Fibroblast of villous mesenchyme (primary cell): ENCODE measurements at regions not wholly inside any gene's neighbourhood (a gene's known extent, or its start where the extent isn't known, plus 50 kb on each side); places are given as distances from the start of the nearest gene placed in this dataset.

Experiments used
- DNase-seq: peaks from one replicate; pipeline ENCODE4 v3.0.0-alpha.2; 2010; ENCODE audit warnings: low read depth
- H3K4me3 ChIP-seq: 2 replicates; pipeline ENCODE4 v1.5.1; 2011; ENCODE audit warnings: low read depth, mild to moderate bottlenecking, low read length
- CTCF ChIP-seq: IDR thresholded peaks from 2 replicates; pipeline ENCODE4 v1.5.1; 2012; ENCODE audit warnings: low read depth, mild to moderate bottlenecking, low read length; ENCODE audit not compliant: insufficient read depth

DNA sequence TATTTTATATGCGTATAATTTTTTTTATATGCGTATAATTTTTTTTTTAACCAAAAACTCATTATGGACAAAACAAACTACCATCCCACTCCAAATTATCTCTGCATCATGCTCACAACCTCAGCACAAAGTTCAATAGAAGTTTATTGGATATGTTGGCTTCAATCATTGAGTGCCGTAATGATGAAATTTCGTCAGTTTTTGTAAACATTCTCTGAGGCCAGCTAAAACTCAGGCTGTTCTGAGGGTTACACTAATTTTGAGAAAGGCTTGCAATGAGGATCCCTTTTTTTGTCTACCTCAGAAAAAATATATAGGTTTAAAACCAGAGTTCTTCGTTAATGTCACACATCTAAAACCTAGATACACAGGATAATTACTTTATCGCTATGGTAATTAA is 1253.2 kb downstream of the EFNA5 start:
- no peak for TF ChIP-seq CTCF
- no peak for DNase-seq
- H3K4me3 ChIP-seq = no peak overlapping the region

GRCh38 chr5:106417163-106417562 is 1253.6 kb downstream of the EFNA5 start:
- no peak overlapping the region for H3K4me3 ChIP-seq
- no peak for TF ChIP-seq CTCF

DNA sequence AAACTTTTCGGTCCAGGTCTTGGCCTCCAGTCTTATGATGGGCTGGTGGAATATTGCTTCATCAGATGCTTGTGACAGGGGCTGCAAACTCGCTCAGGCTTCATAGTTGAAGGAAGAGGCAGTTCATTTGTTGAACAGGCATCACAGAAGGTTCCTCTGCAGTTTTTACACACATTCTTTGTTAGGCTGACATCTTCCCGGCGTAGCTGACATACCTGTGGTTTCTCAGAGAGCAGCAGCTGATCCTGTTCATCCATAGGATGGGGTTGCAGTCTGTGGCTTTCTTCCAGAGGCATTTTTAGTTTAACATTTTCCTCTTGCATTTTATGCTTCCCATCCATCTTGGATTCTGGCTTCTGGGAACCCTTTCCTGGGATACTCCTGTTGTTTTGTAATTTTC is 1255.2 kb downstream of the EFNA5 start:
- peak; percentile 58 for DNase-seq
- TF ChIP-seq CTCF = no peak
- H3K4me3 ChIP-seq = no peak overlapping the region

More at GRCh38 chr5:106417163-106417562, 1253.6 kb downstream of the EFNA5 start:
- DNase-seq = no peak

DNA sequence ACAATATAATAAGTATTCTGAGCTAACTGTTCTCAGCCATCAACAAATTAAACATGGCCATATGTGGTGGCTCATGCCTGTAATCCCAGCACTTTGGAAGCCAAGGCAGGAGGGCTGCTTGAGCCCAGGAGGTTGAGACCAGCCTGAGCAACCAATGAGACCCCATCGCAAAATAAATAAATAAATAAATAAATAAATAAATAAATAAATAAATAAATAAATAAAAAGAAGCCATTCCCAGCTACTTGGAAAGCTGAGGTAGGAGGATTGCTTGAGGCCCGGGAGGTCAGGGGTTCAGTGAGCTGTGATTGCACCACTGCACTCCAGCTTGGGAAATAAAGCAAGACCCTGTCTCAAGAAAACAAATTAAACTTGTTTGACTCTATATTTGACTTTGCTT is 1256.4 kb downstream of the EFNA5 start:
- DNase-seq = no peak
- no peak for TF ChIP-seq CTCF
- no peak overlapping the region for H3K4me3 ChIP-seq

DNA sequence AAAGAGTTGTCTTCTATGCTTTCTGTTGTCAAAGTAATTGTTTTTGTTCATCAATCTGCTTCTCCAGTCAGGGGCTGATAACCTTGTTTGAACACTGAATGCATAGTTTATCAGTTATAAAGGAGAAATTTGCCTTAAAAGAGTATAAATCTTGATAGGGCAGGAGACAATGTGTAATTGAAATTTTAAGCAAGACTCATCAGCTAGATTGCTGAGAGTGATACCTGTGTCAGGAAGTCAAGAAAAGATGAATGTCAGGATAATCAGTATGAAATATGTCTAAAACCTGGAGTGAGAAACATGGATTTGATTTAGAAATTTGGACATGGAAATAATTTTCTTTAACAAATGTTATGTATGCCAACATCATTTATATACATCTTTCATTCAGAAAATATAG is 1258.1 kb downstream of the EFNA5 start:
- no peak for DNase-seq
- TF ChIP-seq CTCF = no peak
- no peak overlapping the region for H3K4me3 ChIP-seq

DNA sequence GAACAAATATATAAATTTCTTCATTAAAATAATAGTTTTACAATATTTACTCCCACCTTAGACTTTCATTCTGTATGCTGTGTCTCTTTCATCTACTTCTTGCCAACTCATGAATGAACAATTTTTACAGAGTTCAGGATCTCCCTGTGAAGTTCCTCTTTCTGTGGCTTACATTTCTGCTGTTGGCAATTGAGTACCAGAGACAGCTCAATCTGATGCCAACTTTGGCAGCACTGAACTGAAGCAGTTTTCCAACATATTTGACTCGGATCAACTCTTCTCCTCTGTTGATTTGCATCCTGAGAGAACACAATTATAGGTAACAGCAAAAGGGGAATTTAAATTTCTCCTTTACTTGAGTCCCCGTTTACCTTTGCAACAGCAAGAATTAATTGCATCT is 1262.2 kb downstream of the EFNA5 start:
- no peak overlapping the region for H3K4me3 ChIP-seq
- no peak for TF ChIP-seq CTCF
- DNase-seq = no peak

DNA sequence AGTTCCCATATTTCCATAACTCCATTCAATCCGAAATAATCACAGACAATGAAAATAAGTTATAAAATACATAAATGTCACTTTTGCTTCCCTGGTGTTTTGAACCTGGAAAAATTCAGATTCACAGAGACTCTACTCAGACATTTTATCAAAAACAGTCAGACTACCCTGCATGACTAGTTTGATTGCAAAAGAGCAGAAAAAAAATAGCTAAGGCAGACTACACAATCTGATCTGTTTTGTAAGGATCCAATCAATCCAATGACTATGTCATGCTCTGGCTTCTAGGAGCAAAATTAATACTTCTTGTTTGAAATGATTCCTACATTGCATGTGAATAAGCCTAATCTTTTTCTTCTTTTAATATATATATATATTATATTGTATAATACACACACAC is 1262.6 kb downstream of the EFNA5 start:
- TF ChIP-seq CTCF = no peak
- H3K4me3 ChIP-seq = no peak overlapping the region
- DNase-seq = no peak
